Adrenal gland (tissue), 9 donors: ENCODE measurements at regions not wholly inside any gene's neighbourhood (a gene's known extent, or its start where the extent isn't known, plus 50 kb on each side); places are given as distances from the start of the nearest gene placed in this dataset.

Source experiments
- DNase-seq, 7 donors: peaks; one replicate each; pipeline ENCODE4 v3.0.0-alpha.2; 2019 to 2020
- H3K27ac ChIP-seq, 5 donors: fragments of 200-600 bp; sonication (generic) in 4 of 5; 1 replicate in 3 of 5; 2 replicates in 2 of 5; pipeline versions ENCODE4 v1.5.1 to v1.8.0; 2016 to 2020; ENCODE audit warnings: mild to moderate bottlenecking in 1 of 5
- H3K27me3 ChIP-seq: fragments of 200-600 bp; 2 replicates; pipeline ENCODE4 v1.8.0; 2021
- H3K36me3 ChIP-seq, 2 donors: fragments of 200-600 bp; replicated peaks in 1 of 2; 1 replicate in 1 of 2; 2 replicates in 1 of 2; pipeline versions ENCODE4 v1.5.1 to v1.8.0; 2018 to 2022
- H3K4me1 ChIP-seq, 2 donors: fragments of 200-600 bp; replicated peaks in 1 of 2; 1 replicate in 1 of 2; 2 replicates in 1 of 2; pipeline versions ENCODE4 v1.5.1 to v1.8.0; 2018 to 2021
- H3K4me3 ChIP-seq, 4 donors: fragments of 200-600 bp; sonication (generic) in 3 of 4; one replicate each; pipeline ENCODE4 v1.5.1; 2016 to 2018
- H3K9me3 ChIP-seq, 3 donors: fragments of 200-600 bp; sonication (generic) in 1 of 3; replicated peaks in 1 of 3; 1 replicate in 2 of 3; 2 replicates in 1 of 3; pipeline versions ENCODE4 v1.5.1 to v1.8.0; 2016 to 2021
- CTCF ChIP-seq, 6 experiments: fragments of 450-650 bp in 4 of 6; fragments of 200-600 bp in 2 of 6; sonication (generic) in 1 of 6; IDR thresholded peaks; 1 replicate in 5 of 6; 2 replicates in 1 of 6; pipeline versions ENCODE4 v1.5.1 to v1.8.0; 2016 to 2021; ENCODE audit warnings: antibody characterized with exemption in 6 of 6, mild to moderate bottlenecking in 2 of 6, moderate library complexity in 1 of 6
- POLR2A ChIP-seq, 2 donors: fragments of 450-650 bp; IDR thresholded peaks; one replicate each; pipeline ENCODE4 v1.6.1; 2017; ENCODE audit warnings: antibody characterized with exemption in 2 of 2, mild to moderate bottlenecking in 2 of 2, moderate library complexity in 1 of 2
- WGBS, 4 donors: extraction: QIAGEN DNeasy Blood & Tissue Kit in 2 of 4; methylation state at CpG; one replicate each; pipeline versions ENCODE4 v1.1.5 to v1.1.7; 2013 to 2017; 5-methylcytosine and 5-hydroxymethylcytosine counted together
- intact Hi-C, 2 donors: fragments of 100-400 bp; cut with DNase I; formaldehyde crosslinking; loops; one replicate each; pipeline versions ENCODE4 v1.14.1 to v1.15.0; 2022 to 2023
- donor health status: healthy with polysubstance abuse.
- donor health status: Bipolar disorder and iron deficiency.
- donor health status: DM: yes; HTN: yes; CAD: no.
- donor health status: DM: no; HTN: no; CAD: no.
- donor health status: DM: no; HTN: no; CAD: no.

DNA sequence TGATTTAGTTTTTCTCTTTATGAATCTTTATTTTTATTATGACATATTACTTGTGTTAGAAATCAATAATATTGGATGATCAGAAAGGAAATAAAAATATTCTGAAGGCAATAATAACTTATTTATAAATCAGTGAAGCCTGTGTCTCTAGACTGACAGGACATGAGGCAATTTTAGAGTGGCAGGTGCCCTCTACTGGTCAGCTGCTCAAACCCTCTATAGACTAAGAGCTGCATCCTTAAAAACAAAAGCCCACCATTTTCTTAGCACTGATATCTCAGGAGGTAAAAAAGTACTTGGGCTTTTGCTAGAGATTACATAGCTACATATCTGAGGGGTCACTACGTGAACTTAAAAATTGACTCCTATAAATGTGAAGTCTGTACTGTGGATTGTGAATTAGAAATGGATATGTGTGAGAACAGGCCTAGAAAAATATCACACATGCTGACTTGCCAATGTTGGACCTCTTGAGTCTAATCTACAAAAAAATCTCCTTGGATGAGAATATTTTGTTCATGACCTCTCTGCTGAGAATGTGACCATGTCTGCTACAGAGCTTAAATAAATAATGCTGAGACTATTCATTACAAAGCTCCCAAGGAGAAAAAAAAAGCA is 597.9 kb upstream of the ADAMTS5 start:
- no peaks in the 10 kb centered on the region for H3K9me3 ChIP-seq
- no peaks in the 10 kb centered on the region for H3K36me3 ChIP-seq
- peak; percentile 17 to 80 (median 42) for DNase-seq
- TF ChIP-seq CTCF (IDR thresholded peaks at IDR 0.05) = peak; percentile 28 to 64 (median 54)
- no peak for TF ChIP-seq POLR2A (IDR thresholded peaks at IDR 0.05)
- H3K27ac ChIP-seq = no peak overlapping the region
- WGBS, 4 donors = 36 to 56% (median 45%) methylated on average over 1 of the region's 1 CpG
- H3K4me3 ChIP-seq = no peak overlapping the region
- no peaks in the 10 kb centered on the region for H3K27me3 ChIP-seq
- no peaks in the 10 kb centered on the region for H3K4me1 ChIP-seq
- intact Hi-C loops = loop anchor here in 1 of 2 donors (5.0 kb wide), 1 partner anchor 712 kb away; no protein-coding TSS in a partner anchor

DNA sequence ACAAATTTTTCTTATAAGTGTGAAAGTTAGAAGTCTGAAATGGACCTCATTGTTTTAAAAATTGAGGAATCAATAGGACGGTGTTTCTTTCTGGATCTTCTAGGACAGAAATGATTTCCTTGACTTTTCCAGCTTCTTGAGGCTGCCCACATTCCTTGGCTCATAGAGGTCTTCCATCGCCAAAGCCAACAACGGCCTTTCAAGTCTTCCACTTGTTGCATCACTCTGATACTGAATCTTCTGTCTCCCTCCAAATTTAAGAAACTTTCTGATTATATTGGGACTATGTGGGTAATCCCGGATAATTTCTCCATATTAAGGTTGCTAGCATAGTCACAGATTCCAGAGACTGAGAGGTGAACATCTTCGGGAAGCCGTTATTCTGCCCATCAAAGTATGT is 595.4 kb upstream of the ADAMTS5 start:
- Histone ChIP-seq H3K4me3 (no peak overlapping the region), H3K36me3 (no peaks in the 10 kb centered on the region), H3K9me3 (no peaks in the 10 kb centered on the region), H3K4me1 (no peaks in the 10 kb centered on the region), H3K27ac (no peak overlapping the region), H3K27me3 (no peaks in the 10 kb centered on the region)
- intact Hi-C loops = loop anchor here in 1 of 2 donors (5.0 kb wide), 1 partner anchor 710 kb away; no protein-coding TSS in a partner anchor
- 75 to 94% (median 88%) methylated on average over 6 of the region's 6 CpGs for WGBS, 4 donors
- no peak for DNase-seq
- TF ChIP-seq CTCF (IDR thresholded peaks at IDR 0.05) (no peak), POLR2A (IDR thresholded peaks at IDR 0.05) (no peak)

DNA sequence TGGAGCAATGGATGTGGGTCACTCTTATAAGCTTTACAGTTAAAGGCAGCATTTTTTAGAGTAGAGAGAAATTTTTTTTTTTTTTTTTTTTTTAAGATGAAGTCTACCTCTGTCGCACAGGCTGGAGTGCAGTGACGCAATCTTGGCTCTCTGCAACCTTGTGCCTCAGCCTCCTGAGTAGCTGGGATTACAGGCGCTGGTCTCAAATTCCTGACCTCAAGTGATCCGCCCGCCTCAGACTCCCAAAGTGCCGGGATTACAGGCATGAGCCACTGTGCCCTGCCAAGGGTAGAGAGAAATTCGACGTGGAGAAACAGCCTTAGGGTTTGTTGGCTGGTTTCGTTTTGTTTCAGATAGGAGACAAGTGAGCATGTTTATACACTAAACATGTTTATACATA is 594.2 kb upstream of the ADAMTS5 start:
- Histone ChIP-seq H3K36me3 (no peaks in the 10 kb centered on the region), H3K9me3 (no peaks in the 10 kb centered on the region), H3K27me3 (no peaks in the 10 kb centered on the region), H3K4me3 (no peak overlapping the region), H3K4me1 (no peaks in the 10 kb centered on the region), H3K27ac (no peak overlapping the region)
- WGBS, 4 donors = 77 to 82% (median 78%) methylated on average over 9 of the region's 9 CpGs
- TF ChIP-seq POLR2A (IDR thresholded peaks at IDR 0.05) = no peak
- DNase-seq = no peak
- intact Hi-C loops = loop anchor here in 1 of 2 donors (5.0 kb wide), 1 partner anchor 709 kb away; no protein-coding TSS in a partner anchor

GRCh38 chr21:27557356-27557755 is 590.5 kb upstream of the ADAMTS5 start:
- no peak overlapping the region for H3K27ac ChIP-seq
- H3K9me3 ChIP-seq = no peaks in the 10 kb centered on the region
- H3K27me3 ChIP-seq = no peaks in the 10 kb centered on the region
- intact Hi-C loops = no loop called here
- no peaks in the 10 kb centered on the region for H3K4me1 ChIP-seq
- TF ChIP-seq CTCF (IDR thresholded peaks at IDR 0.05) (no peak), POLR2A (IDR thresholded peaks at IDR 0.05) (no peak)
- no peak for DNase-seq
- 75 to 96% (median 92%) methylated on average over 1 of the region's 1 CpG for WGBS, 4 donors
- H3K36me3 ChIP-seq = no peaks in the 10 kb centered on the region
- no peak overlapping the region for H3K4me3 ChIP-seq

GRCh38 chr21:27555996-27556395 is 589.1 kb upstream of the ADAMTS5 start:
- intact Hi-C loops = no loop called here
- WGBS, 4 donors = 84 to 90% (median 85%) methylated on average over 2 of the region's 2 CpGs
- no peak overlapping the region for H3K4me3 ChIP-seq
- no peaks in the 10 kb centered on the region for H3K27me3 ChIP-seq
- TF ChIP-seq CTCF (IDR thresholded peaks at IDR 0.05) = no peak
- H3K27ac ChIP-seq = no peak overlapping the region
- DNase-seq = no peak
- no peaks in the 10 kb centered on the region for H3K4me1 ChIP-seq
- H3K9me3 ChIP-seq = no peaks in the 10 kb centered on the region
- no peaks in the 10 kb centered on the region for H3K36me3 ChIP-seq
